ENCODE measurements at regions not wholly inside any gene's neighbourhood (a gene's known extent, or its start where the extent isn't known, plus 50 kb on each side); places are given as distances from the start of the nearest gene placed in this dataset.

- TF ChIP-seq TAF1 (IDR thresholded peaks at IDR 0.05; ENCODE audit: borderline replicate concordance, low read depth, low read length) (no peak), POLR2A (IDR thresholded peaks at IDR 0.05; ENCODE audit: low read depth, low read length) (no peak)
These were observed 117.6 kb upstream of the ADGRF1 start for GRCh38 chr6:47159763-47160162.

All from GM12892 (cell line).